HG02763 (cell line): ENCODE measurements at regions not wholly inside any gene's neighbourhood (a gene's known extent, or its start where the extent isn't known, plus 50 kb on each side); places are given as distances from the start of the nearest gene placed in this dataset.
"Not testable (repeated sequence)": the region's sequence is repeated elsewhere in the genome, so short reads cannot be mapped to it uniquely, and the experiment has no call there.

Source experiments
- ATAC-seq: cut with Tn5 transposase; IDR thresholded peaks from one replicate; pipeline ENCODE4 v1.9.1; 2021; ENCODE audit warnings: mild to moderate bottlenecking, moderate library complexity; ENCODE audit not compliant: unreplicated experiment

DNA sequence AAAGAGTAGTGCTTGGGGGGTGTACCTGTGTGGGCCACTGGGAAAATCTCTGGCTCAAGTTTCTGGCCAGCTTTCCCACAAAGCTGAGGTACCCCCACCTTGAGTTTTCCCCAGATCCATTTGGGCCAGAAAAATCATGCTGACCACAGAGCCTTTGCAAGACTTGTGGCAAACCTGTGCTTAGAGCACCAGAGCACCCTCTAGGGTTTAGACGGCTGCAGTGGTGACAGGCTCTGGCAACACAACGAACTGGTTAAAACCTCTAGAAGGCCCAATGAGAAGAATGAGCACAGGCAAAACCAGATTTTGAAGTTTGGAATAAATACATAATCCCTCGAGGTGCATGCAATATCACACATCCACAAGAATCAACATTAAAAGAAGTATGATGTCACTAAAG, 290.7 kb upstream of the FOLH1 start:
- ATAC-seq: no peak

DNA sequence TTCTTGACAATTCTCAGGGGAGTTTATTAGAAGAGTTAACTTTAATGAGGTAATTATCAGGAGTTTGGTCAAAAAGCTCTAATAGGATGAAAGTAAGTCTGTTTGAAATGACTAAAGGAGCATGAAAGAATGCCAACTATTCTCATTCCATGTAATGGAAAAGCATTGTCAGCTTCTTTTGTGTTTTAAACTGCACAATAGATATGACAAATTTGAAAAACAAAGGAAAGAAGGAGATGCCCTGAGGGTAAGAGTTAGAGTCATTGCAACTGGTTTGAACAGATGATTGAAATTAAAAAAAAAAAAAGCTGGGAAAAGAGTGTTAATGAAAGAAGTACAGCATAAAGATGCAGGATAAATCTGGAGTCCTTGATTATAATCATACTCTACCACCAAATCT, 296.8 kb upstream of the FOLH1 start:
- ATAC-seq: no peak

DNA sequence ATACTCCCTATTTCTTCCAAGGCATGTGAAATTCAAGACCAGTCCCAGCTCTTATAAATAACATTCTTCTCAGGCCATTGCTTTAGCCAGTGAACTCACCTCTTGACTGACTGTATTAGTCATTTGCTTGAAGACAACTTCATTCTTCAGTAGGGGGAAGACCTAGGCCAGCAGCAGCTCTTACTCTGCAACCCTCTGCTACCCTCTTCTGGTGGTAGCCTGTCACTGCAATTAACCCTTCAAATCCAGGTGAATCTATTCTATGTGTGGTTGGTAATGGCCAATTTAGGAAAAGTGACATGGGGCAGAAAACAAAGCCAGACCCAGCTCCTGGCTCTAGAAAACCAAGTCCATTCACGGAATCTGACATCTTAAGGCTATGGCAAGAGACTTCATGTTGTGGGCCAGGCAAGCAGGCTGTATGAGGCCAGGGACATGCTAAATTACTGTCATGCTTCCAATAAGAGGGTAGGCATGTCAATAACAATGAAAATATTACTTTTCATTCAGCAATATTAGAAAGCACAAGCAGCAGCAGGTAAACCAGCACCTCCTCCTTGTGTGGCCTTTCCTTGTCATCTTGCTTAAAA, 317.9 kb upstream of the FOLH1 start:
- peak; percentile 92 for ATAC-seq

DNA sequence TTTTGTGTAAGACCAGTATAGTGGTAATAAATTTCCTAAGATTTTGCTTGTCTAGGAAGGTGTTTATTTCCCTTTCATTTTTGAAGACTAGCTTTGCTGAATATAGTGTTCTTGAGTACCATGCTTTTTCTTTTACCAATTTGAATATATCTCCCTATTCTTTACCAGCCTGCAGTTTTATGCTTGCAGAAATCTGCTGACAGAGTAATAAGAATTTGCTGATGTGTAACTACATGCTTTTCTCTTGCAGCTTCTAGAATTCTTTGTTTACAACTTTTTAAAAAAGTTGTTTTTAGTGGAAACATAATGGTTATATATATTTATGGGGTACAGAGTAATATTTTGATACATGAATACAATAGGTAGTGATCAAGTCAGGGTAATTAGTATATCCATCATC, 324.8 kb upstream of the FOLH1 start:
- ATAC-seq: no peak

DNA sequence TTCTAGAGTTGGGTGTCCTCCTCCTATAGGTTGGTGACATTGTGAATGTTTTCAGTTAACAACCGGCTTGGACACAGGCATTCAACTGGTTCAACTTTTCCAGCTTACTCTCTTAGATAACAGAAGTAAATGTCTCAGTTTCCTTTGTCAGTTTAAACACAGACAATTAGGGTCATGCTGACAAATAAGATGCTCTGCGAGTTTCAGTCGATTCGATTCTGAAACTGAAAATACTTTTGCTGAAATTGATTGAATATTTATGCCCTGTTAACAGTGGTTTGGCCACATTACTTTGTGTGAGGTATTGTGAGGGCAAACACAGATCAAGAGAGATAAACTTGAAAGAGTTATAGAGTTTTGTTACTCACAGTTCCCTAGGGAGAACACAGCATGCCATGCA, 330.5 kb upstream of the FOLH1 start:
- not testable (repeated sequence) for ATAC-seq

DNA sequence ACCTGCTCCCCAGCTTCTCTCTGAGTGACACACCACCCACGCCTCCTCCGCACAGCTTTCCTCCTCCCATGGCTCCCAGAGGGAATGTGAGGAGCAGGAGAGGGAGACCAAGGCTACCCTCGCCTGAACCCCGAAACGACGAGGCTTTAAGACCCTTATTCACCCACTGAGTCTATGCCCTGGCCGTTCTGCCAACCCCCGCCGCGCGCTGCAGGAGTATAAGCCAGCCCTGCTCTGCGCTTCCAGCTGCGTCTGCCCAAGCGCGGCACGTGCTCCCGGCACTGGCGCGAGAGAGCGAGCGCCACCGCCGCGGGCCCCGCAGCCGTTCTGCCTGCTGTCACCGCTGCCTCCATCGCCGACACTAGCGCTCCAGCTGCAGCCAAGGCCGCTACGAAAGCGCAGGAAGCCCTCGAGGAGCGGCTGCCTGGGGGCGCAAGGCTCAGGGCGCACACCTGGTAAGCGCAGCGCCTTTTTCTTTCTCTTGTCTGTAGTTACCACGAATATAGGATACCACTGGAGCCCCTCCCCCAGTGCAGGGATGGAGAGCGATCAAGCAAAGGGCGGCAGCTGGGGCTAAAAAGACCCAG, 350.0 kb upstream of the FOLH1 start:
- ATAC-seq: not testable (repeated sequence)

DNA sequence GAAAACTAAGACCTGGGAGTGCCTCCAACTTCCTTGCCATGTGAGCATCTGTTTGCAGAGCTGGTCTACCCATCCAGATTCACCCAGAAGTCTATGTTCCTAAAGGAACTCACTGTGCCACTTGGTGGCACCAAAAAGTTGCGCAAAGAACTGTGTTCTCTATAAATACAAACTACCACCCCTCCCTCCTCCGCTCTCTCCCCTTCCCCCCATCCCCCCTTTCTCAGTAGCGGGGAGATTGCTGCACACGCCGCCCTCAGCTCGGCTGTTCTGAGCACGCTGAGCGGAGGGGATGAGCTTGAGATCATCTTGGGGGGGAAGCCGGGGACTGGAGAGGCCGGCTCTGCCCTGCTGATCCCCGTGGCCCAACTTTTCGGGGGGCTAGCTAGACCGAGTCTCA, 352.2 kb upstream of the FOLH1 start:
- ATAC-seq: not testable (repeated sequence)

DNA sequence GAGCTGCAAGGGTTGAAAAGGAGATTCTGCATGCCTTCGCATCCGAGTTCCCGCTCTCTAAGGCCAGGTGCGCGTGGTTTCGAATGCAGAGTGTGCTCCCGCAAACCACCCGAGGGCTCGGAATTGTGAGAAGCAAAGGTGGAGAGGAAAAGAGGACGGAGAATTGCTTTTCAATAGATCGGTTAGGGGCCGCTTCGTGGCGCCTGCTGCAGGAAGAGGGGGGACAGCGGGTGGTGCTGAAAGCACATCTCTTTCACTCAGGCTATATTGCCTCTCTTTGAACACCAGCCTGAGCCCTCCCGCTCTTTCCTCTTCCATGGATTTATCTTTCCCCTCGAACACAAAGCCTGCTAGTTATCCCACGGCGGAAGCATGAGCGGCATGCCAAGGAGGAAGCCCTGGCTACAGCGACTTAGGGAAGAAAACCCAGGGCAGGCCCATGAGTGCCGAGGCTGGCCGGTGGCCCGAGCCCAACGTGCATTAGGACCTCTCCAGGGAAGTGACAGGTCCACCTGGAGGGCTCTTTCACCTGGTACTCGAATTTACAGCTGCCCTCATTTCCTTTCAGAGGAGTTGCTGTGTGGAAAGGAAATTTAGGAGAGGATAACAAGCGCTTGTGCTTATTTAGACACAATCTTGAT, 353.0 kb upstream of the FOLH1 start:
- ATAC-seq: not testable (repeated sequence)

DNA sequence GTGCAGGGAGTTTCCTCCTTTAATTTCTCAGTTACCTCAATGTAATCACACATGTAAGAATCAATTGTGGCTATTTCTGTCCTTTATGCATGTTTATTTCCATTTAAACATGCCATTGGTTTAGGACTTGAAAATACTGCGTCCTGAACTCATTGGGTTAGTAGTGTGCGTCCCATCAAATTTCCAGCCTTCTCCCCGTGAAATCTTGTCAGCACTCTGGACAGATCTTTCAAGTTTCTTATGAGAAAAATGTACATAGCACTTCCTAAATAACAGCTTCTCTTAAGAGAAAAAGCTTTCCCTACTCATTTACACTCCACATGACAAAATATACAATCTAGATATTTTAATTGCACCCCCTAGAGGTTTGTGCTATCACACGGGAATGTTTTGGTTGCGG, 353.9 kb upstream of the FOLH1 start:
- ATAC-seq: not testable (repeated sequence)

DNA sequence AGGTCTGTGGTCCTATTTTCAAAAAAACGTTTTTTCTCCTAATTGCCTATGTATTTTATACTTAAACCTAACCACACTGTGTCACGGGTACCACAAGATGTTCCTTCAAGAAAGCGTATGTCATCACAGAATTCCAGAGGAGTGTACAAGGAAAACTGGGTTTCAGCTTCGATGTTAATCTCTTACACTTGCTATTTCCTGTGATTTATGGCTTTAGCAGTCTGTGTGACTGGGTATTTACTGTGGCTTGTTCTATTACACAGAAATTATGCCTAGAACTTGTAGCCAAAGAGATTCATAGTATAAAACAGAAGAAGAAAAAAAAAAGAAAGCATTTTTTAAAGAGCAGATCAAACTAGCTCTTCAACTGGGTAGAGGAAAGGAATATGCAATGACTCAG, 371.1 kb upstream of the FOLH1 start:
- not testable (repeated sequence) for ATAC-seq

DNA sequence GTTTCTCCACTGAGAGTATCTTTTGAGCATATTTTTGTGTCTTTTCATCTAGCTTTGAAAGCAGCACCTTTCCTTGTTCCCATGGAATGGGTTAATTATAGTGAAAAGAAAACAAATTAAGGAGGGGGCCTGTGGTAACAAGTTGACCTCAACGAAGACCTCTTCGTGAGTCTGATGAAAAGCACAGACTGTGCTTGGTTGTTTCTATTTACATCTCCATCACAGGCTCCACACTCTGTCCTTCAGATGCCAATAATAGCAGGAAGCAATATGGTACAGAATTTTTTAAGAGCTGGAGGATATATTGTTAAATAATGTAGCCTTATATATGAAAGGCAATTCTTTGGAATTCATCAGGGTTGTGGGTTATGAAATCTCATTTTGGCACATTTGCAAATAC, 366.7 kb upstream of the OR4C13 start:
- ATAC-seq: not testable (repeated sequence)

DNA sequence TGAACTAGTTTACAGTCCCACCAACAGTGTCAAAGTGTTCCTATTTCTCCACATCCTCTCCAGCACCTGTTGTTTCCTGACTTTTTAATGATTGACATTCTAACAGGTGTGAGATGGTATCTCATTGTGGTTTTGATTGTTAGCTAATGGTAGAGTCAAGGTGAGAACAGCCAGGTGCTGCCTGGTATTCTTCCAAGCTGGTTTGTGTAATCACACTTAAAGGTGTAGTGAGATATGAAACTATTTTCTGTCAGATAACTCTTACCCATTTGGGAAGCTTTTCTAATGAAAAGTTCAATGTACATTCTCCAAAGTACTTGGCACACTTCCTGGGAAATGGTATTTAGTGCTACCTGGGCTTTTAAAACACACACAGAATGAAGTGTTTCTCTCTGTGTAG, 343.3 kb upstream of the OR4C13 start:
- not testable (repeated sequence) for ATAC-seq

DNA sequence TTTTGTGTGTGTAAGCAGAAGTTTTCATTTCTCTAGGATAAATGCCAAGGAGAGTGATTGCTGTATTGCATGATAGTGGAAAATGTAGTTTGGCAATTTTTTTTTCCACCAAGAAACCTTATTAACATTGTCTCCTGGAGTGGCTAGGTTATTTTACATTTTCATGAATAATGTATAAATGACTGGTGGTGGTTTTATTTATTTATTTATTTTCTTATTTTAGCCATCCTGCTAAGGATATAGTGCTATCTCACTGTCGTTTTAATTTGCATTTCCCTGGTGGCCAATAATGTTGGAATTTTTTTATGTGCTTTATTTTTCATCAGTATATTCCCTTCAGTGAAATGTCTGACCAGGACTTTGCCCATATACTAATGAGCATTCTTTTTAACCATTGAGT, 328.3 kb upstream of the OR4C13 start:
- ATAC-seq: not testable (repeated sequence)

DNA sequence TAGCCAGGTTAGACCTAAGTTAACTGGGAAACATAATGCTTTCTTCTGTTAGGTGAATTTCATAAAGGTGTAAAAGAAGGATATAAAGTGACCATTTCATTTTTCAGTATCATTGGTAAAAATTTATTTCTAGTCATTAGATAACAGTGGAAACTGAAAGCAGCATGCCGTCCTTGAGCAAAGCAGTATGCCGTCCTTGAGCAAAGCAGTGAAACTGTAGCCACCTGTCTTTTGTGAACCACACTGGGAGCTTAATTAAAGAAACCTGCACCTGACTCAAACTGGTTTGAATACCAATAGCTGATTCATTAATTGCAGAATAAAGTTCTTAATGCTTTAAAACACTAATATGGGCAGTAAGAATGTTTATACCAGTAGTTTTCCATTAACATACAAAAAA, 281.5 kb upstream of the OR4C13 start:
- ATAC-seq: not testable (repeated sequence)

DNA sequence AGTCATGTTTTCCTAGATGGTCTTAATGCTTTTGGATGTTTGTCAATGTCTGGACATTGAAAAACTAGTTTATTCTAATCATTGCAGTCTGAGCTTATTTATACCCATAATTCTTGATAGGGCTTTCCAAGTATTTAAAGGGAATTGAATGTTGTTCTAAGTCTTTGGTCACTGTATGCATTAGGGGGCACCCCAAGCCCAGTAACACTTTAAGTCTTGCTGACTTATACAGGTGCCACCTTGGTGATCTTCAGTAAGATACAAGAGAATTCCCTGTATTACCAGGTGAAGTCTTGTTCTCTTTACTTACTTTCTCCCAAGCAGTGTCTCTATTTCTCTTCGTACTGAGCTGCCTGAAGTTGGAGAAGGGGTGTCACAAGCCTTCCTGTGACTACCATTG, 250.1 kb upstream of the OR4C13 start:
- not testable (repeated sequence) for ATAC-seq

DNA sequence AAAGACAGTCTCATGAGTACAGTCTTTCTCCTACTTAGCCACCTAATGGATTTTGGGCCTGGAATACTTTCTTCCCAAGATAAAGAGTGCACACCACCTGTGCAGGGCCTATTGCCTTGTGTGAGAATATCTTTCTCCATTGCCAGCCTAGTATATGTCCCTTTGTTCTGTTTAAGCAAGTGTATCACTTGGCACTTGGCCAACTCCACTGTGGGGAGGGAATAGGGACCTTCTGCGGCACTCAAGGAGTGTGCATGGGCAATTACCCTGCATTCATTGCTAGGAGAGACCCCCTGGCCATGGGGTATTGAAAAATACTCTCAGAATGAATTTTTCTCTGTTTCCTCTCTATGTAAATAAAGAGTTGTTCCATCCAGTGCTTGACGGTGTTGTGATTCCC, 201.7 kb upstream of the OR4C13 start:
- ATAC-seq: not testable (repeated sequence)

DNA sequence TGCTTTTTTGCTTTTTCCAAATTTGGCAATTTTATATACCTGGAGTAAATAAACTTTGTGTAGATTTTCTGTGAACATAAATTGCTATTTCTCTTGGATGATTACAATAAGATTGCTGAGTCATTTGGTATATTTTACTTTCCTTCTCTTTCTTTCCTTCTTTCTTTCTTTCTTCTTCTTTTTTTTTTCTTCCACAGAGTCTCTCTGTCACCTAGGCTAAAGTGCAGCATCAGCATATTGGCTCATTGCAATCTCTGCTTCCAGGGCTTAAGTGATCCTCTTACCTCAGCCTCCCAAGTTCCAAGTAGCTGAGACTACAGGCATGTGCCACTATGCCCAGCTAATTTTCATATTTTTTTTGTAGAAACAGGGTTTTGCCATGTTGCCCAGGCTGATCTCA, 201.2 kb upstream of the OR4C13 start:
- ATAC-seq: not testable (repeated sequence)

DNA sequence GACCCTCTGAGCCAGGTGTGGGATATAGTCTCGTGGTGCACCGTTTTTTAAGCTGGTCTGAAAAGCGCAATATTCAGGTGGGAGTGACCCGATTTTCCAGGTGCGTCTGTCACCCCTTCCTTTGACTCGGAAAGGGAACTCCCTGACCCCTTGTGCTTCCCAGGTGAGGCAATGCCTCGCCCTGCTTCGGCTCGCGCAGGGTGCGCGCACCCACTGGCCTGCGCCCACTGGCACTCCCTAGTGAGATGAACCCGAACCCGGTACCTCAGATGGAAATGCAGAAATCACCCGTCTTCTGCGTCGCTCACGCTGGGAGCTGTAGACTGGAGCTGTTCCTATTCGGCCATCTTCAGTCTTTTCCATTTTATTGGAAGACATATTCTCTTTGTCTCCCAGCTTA, 171.4 kb upstream of the OR4C13 start:
- ATAC-seq: not testable (repeated sequence)

DNA sequence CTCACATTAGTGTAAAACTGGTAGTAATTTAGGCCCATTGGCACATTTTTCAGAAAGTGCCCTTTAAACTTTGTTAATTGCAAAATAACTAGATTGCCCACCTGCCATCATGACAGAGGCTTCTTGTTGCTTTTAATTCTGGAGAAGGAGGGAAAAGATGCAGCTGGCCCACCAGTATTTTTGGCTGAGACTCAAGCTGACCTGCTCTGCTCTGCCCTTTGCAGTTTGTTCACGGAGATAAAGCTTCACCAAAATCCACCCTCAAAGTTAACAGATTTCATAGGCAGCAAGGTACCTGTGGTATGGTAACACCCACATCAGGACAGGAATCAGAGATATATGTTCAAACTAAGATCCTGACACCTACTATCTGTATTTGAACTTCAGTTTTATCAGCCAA, 170.2 kb upstream of the OR4C13 start:
- not testable (repeated sequence) for ATAC-seq

DNA sequence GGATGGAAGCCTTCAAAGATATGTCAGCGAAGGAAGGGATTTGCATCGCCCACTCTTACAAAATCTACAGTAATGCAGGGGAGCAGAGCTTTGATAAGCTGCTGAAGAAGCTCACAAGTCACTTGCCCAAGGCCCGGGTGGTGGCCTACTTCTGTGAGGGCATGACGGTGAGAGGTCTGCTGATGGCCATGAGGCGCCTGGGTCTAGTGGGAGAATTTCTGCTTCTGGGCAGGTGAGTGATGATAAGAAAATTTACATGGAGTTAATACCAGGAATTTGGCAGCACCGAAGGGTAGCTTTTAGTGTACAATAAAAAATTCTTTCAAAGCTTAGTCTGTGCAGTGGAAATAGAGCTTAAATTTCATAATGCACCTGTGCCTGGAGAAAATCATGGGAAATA, 168.3 kb upstream of the OR4C13 start:
- ATAC-seq: not testable (repeated sequence)

DNA sequence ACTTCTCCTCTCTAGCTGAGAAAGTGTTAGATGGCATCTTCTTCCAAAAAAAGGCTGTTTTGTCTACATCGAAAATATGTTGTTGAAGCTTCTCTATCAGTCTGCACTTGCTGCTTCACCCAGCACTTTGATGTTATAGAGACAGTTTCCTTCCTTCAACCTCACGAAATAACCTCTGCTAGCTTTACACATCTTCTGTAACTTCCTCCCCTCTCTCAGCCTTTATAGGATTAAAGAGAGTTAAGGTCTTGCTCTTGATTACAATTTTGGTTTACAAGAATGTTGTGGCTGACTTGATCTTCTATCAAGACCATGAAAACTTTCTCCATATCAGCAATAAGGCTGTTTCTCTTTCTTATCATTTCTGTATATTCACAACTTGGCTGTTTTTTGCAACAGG, 162.4 kb upstream of the OR4C13 start:
- not testable (repeated sequence) for ATAC-seq

DNA sequence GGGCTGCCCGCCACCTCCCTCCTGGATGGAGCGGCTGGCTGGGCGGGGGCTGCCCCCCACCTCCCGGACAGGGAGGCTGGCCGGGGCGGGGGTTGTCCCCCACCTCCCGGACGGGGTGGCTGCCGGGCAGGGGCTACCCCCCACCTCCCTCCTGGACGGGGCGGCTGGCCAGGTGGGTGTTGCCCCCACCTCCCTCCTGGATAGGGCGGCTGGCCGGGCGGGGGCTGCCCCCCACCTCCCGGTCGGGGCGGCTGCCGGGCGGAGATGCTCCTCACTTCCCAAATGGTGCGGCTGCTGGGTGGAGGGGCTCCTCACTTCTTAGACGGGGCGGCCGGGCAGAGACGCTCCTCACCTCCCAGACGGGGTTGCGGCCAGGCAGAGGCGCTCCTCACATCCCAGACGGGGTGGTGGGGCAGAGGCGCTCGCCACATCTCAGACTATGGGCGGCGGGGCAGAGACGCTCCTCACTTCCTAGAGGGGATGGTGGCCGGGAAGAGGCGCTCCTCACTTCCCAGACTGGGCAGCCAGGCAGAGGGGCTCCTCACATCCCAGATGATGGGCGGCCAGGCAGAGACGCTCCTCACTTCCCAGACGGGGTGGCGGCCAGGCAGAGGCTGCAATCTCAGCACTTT, 153.9 kb upstream of the OR4C13 start:
- not testable (repeated sequence) for ATAC-seq
